ENCODE measurements at regions not wholly inside any gene's neighbourhood (a gene's known extent, or its start where the extent isn't known, plus 50 kb on each side); places are given as distances from the start of the nearest gene placed in this dataset.

DNA sequence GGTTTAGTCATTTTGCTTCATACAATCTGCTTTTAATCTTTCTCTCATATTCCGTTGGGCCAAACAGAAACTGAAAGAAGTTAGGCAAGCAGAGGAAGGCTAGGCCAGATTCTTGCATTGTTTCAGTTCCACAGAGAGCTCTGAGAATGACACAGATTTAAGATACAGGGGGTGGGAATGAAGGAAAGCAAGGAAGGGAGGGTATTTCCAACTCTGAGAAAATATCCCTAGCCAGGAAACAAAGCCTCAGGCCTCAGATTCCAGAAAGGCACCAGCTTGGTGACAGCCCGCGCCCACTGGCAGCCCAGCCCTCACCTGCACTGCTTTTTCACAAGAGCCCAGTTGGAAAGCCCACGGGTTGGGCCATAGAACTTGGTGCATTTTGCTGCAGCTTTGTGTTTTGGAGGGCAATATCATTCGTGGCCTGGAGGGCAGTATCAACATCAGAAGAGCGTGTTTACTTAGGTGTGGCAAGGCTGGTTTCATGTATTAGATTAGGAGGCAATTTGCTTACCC, 63.5 kb downstream of the ENC1 start:
- peak overlapping the region; percentile 39 for H3K4me3 ChIP-seq (ENCODE audit: low read depth, low read length)
- DNase-seq (ENCODE audit: low read depth), result peak; percentile 81
- TF ChIP-seq, protein P1, sequence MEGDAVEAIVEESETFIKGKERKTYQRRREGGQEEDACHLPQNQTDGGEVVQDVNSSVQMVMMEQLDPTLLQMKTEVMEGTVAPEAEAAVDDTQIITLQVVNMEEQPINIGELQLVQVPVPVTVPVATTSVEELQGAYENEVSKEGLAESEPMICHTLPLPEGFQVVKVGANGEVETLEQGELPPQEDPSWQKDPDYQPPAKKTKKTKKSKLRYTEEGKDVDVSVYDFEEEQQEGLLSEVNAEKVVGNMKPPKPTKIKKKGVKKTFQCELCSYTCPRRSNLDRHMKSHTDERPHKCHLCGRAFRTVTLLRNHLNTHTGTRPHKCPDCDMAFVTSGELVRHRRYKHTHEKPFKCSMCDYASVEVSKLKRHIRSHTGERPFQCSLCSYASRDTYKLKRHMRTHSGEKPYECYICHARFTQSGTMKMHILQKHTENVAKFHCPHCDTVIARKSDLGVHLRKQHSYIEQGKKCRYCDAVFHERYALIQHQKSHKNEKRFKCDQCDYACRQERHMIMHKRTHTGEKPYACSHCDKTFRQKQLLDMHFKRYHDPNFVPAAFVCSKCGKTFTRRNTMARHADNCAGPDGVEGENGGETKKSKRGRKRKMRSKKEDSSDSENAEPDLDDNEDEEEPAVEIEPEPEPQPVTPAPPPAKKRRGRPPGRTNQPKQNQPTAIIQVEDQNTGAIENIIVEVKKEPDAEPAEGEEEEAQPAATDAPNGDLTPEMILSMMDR (IDR thresholded peaks at IDR 0.05; ENCODE audit: insufficient read depth, low read depth, low read length, missing control alignments), result no peak

DNA sequence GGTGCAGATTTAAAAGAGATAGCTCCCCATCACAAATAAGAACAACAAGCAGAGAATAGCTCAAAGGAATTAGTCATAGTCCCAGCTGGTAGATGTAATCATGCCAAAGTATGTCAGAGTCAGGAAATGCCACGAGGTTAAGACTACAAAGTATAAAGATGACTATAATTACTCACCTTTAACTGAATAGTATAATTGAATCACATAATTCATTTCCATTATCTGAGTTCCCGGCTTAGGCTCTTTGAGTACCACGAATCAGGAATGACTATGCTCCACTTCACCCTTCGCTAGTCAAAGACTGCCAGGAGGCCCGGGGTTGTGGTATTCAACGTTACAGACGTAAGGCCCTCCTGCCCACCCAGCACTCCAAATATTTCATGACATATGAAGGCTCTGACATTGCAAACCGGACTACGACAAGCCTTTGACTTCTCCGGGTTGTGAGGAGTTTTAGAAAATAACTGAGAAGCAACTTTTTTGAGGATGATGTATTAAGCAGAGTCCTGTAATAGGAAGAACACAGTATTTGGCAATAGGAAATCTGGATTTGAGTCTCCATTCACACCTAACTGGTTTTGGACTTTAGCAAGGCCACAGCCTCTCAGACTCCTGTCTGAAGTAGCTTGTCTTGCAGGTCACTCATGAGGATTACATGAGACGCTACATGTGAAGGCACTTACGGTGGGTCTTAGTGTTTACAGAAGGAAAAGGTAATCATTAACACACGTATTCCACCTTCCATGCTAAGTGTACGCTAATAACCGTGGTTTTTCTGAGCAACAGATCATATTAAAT, 64.6 kb downstream of the ENC1 start:
- TF ChIP-seq, protein P1 (IDR thresholded peaks at IDR 0.05; ENCODE audit: insufficient read depth, low read depth, low read length, missing control alignments), result no peak
- no peak for DNase-seq (ENCODE audit: low read depth)

DNA sequence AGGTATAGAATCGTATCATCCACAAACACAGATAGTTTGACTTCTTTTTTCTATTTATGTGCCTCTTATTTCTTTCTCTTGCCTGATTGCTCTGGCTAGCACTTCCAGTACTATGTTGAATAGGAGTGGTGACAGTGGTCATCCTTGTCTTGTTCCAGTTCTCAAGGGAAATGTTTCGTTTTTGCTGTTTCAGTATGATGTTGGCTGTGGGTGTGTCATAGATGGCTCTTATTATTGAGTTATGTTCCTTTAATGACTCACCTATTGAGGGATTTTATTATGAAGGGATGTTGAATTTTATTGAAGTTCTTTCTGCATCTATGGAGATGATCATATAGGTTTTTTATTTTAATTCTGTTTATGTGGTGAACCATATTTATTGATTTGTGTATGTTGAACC, 70.3 kb downstream of the ENC1 start:
- DNase-seq (ENCODE audit: low read depth), result no peak
- no peak overlapping the region for H3K4me3 ChIP-seq (ENCODE audit: low read depth, low read length)
- TF ChIP-seq, protein P1 (IDR thresholded peaks at IDR 0.05; ENCODE audit: insufficient read depth, low read depth, low read length, missing control alignments), result no peak

More for the DNA sequence above, 64.6 kb downstream of the ENC1 start:
- no peak overlapping the region for H3K4me3 ChIP-seq (ENCODE audit: low read depth, low read length)

DNA sequence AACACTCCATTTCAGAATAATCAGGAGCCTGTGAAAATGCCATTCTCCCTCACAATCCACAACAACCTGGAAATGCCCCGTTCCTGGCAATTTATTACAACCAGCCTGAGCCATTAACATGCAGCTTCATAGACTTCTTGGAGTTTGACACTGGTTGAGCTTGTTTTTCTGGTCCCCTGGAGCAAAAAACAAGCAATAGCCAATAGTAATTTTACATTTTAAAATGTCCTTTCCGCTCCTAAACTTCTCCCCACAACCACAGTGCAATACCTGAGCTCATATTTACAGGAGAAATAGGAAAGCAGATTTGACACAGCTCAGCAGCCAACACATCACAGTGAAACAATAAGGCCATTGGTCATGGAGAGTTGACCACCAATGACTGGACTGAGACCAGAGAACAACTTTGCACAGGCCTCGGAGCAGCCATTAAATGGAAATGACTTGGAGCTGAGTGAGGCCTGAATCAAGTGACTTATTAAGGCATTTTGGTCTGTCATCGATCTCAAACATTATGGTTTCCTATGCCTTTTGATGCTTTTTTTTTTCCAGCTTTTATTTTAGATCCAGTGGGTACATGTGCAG, 73.0 kb downstream of the ENC1 start:
- no peak for DNase-seq (ENCODE audit: low read depth)
- TF ChIP-seq, protein P1 (IDR thresholded peaks at IDR 0.05; ENCODE audit: insufficient read depth, low read depth, low read length, missing control alignments), result no peak
- no peak overlapping the region for H3K4me3 ChIP-seq (ENCODE audit: low read depth, low read length)

DNA sequence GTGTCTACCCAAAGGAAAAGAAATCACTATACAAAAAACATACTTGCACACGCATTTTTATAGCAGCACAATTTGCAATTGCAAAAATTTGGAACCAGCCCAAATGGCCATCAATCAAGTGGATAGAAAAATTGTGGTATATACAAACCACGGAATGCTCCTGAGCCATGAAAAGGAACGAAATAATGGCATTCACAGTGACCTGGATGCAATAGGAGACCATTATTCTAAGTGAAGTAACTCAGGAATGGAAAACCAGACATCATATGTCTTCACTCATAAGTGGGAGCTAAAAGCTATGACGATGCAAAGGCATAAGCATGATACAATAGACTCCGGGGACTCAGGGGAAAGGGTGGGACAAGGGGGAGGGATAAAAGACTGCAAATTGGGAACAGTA, 78.4 kb downstream of the ENC1 start:
- no peak overlapping the region for H3K4me3 ChIP-seq (ENCODE audit: low read depth, low read length)
- no peak for DNase-seq (ENCODE audit: low read depth)

DNA sequence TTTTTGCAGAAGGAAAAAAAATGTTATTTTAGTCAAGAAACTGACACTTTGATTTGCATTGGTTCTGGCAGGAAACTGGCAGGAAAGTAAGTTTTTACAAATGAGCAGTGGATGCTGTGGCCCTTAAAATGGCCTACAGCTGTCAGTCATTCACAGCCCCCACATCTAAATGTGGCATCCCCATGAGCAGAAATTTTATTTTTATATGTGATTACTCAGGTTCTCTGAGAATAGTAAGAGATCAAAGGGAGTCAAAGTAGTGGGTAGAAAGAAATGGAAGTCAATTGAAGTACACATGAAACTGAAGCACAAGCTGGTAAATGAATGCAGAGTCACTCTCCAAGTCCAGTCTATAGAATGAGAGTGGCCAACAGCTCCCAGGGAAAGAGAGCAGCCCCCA, 80.3 kb downstream of the ENC1 start:
- TF ChIP-seq, protein P1 (IDR thresholded peaks at IDR 0.05; ENCODE audit: insufficient read depth, low read depth, low read length, missing control alignments), result no peak
- no peak overlapping the region for H3K4me3 ChIP-seq (ENCODE audit: low read depth, low read length)
- DNase-seq (ENCODE audit: low read depth), result peak; percentile 30

More for the DNA sequence above, 78.4 kb downstream of the ENC1 start:
- TF ChIP-seq, protein P1 (IDR thresholded peaks at IDR 0.05; ENCODE audit: insufficient read depth, low read depth, low read length, missing control alignments), result no peak
